ENCODE measurements at regions not wholly inside any gene's neighbourhood (a gene's known extent, or its start where the extent isn't known, plus 50 kb on each side); places are given as distances from the start of the nearest gene placed in this dataset.

GRCh38 chr7:91323626-91324158 lies 59.5 kb downstream of the FZD1 start:
- no peak for DNase-seq

DNA sequence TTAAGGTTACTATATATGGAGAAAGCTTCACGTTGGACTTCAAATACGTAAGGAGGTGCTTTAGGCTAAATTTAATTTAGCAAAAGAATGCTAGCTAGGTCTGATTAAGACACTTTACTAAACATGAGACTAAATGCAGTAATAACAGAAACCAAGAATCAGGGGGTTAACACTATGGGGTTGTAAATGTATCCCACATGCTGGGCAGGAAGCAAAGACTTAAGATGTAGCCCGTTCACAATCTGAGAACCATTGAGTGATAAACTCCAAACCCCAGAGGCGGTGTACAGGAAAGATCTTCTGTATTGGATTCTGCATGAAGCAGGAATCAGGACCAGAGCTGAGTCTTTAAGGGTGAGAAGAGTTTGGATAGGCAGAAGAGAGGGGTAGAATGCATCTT lies 60.4 kb downstream of the FZD1 start:
- DNase-seq: no peak

GRCh38 chr7:91325726-91326125 lies 61.5 kb downstream of the FZD1 start:
- DNase-seq: no peak

DNA sequence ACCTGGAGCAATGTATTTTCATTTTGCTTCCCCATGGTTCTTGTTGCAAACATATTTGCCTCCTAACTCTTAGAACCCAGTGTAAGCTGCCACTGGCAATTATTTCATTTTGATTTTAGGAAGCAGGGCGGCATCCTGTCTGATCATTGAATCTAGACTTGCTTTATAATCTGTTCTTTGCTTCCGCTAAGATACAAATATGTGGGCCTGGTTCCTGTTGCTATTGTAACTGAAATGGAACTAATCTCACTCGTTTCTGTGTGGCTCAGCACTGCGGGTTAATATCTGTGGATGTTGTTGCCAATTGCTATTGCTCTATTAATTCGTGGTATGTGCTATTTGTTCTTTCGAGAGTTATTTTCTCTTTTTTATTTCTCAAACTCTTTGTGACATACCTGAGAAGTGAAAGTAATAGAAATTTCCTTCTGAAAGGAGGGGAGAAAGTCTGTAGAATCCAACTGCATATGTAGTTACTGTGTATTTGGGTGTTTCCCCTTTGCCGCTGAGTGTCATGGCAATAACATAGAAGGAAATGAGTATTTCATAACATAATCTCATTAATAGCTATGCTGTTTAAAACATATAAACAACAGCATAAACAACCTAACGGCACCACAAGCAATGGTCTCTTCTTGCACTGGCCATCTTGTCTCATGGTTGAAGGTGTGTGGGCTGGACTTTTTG lies 62.4 kb downstream of the FZD1 start:
- DNase-seq: no peak

GRCh38 chr7:91327346-91327745 lies 63.1 kb downstream of the FZD1 start:
- DNase-seq: no peak

DNA sequence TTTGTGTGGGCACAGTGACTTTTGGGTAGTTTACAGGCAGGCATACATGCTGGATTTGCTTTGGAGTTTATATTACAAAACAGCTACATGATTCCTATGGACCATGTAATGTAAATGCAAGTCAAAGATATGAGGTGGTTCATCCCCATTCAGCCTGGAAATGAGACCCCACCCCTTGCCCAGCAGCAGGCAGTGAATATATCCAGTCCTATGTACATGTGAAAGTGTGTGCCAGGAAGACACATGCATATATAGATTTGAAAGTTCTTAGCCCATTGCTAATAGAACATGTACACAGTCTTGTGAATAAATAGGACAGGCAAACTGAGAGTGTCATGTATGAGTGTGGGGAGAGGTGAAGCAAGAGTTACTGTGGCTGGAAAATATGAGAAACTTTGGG lies 65.3 kb downstream of the FZD1 start:
- no peak for DNase-seq

GRCh38 chr7:91330191-91330808 lies 66.1 kb downstream of the FZD1 start:
- no peak for DNase-seq

DNA sequence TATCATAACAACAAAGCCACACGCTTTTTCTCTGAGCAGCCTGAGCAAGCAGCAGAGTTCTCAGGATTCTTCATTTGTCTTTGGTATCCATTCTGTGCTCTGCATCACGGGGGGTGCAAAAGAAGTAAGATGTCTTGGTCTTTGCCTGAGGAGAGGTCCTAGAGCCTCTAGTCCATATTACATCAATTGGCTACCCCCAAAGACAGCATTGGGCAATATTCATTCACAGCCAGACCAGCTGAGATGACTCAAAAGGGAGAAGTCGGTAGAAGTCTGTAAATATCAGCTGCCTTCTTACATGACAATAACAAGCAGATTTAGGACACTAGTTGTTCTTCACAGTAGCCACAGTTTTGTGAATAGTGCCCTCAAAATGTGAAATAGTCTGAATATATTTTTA lies 66.6 kb downstream of the FZD1 start:
- DNase-seq: no peak

DNA sequence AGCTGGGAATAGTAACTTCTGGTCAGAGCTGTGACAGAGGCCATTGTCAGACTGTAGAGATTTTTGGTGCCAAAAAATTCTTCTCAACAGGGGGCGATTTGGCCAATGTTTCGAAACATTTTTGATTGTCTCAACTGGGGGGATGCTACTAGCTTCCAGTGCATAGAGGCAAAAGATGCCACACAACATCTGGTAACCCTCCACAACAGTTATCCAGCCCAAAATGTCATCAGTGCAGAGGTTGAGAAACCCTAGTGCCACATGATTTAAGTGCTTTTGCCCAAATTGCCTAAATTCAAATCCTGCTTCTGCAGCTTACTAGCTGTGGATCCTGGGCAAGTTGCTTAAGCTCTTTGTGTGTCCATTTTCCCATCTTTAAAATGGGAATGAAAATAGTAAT lies 71.9 kb downstream of the FZD1 start:
- no peak for DNase-seq

DNA sequence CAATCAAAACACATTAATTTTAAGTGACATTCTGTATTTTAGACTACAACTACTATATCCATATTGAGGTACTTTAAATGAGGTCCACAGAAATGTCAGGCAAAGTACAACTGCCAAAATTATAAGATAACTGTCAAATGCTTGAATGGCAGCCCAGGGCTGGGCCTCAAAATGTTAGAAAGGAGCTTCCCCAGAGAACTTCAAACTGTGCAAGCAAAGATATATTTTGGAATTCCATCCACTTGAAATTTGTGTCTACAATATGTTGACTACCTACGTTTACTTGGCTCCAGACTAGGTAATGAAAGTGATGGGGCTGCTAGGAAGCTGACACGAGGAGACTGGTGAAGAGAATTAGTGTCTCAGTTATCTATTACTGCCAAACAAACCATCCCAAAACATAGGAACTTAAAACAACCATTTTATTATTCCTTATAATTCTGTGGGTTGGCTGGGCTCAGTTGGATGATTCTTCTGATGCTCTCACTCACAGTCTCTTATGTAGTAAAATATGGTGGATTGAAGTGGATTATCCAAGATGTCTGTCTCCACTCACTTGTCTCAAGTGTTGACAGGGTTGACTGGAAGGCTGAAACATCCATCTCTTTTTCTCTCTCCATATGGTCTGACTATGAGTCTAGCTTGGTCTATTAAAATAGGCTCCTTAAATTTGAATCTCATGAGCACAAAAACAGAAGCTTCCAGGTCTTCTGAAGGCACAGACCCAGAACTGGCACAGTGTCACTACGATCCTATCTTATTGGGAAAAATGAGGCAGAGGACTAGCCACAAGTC lies 74.2 kb downstream of the FZD1 start:
- DNase-seq: no peak

GRCh38 chr7:91342346-91342745 lies 78.1 kb downstream of the FZD1 start:
- DNase-seq: no peak

GRCh38 chr7:91343420-91343960 lies 79.3 kb downstream of the FZD1 start:
- no peak for DNase-seq

GRCh38 chr7:91343996-91344629 lies 79.9 kb downstream of the FZD1 start:
- no peak for DNase-seq

DNA sequence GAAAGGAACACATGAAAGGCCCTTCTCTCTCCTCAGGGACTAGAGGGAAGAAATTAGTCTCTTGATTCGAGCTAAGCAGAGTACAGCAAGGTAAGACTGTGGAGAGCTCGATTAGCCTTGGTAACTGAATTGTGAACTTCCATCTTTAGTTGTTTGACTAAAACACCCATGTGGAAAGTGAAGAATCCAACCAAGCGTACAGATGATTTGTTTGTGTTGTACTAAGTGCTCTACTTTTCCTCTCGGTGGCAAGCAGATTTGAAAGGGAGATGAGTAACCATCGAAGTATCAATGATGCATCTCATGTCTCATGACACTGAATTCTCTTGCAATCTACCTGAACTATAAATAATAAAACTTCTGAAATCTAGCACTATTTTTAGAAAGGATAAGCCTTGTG lies 80.7 kb downstream of the FZD1 start:
- DNase-seq: no peak

DNA sequence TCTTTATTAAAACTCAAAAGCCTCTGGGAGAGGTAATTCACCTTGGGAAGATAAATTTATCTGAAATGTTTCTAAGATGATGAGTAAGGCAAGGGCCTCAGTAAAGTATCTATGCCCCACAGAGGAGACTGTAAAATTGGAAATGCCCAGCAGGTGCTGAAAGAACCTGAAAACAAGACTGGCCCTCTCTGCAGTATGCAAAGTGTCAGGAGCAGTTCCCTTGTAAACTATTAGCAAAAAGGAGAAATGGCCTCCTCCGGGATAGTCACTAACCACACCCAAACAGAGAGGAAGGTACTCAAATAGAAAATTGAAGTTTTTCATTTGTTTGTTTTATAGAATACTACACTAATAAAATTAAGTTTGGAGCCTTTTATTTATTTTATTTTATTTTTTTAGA lies 81.2 kb downstream of the FZD1 start:
- no peak for DNase-seq

GRCh38 chr7:91346426-91346825 lies 82.2 kb downstream of the FZD1 start:
- no peak for DNase-seq

DNA sequence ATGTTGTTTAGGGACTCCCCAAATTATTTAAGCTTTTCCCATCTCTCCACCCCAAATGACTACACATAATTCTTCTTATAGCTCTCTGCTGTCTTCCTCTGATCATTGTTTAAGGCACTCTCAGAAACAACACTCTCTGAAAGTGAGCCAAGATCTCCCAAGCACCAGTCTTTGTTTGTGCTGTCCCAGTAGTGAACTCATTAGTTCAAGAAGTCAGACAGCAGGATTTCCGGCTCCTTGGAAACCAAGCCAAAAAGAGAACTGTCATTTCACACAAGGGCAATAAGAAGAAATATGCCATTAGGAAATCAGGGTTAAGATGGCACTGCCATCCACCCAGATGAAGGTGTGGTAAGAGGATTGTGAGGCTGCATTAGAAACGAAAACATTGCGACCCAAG lies 83.1 kb downstream of the FZD1 start:
- no peak for DNase-seq

DNA sequence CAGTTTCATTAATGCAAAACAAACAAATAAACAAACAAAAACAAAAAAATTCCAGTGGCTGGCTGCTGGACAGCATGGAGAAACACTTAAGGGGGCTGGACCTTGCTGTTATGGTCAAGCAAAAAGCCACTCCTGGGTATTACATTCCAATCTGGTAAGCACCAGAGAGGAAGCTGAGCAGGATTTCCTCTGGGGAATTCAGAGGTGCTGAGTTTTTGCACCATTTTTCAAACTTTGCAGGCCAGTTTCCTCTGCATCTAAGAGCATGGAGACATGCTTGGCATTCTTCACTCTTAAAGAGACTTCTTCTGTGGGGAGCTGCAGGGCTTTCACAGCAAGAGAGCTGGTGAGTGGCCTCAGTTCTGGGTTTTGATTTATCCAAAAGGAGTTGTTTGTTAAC lies 84.5 kb downstream of the FZD1 start:
- no peak for DNase-seq

DNA sequence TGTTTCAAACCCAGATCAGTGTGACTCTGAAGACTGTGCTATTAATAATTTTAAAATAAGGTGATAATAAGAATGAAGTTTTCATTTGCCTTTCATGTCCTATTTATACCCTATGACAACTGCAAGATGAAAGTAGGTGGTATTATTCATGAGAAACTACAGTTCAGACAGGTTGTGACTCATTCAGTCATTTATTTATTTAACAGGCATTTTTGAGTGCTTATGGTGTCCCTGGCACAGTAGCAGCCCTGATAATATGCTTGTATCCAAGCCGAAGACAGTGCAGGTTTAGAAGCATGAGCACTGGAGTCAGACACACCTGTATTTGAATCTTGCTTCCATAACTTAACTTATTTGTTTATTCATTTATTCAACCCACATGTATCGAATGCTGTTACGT lies 87.1 kb downstream of the FZD1 start:
- no peak for DNase-seq

GRCh38 chr7:91352091-91352490 lies 87.9 kb downstream of the FZD1 start:
- DNase-seq: no peak

- DNase-seq: no peak
Measured at GRCh38 chr7:91353848-91354247, 89.6 kb downstream of the FZD1 start.

DNA sequence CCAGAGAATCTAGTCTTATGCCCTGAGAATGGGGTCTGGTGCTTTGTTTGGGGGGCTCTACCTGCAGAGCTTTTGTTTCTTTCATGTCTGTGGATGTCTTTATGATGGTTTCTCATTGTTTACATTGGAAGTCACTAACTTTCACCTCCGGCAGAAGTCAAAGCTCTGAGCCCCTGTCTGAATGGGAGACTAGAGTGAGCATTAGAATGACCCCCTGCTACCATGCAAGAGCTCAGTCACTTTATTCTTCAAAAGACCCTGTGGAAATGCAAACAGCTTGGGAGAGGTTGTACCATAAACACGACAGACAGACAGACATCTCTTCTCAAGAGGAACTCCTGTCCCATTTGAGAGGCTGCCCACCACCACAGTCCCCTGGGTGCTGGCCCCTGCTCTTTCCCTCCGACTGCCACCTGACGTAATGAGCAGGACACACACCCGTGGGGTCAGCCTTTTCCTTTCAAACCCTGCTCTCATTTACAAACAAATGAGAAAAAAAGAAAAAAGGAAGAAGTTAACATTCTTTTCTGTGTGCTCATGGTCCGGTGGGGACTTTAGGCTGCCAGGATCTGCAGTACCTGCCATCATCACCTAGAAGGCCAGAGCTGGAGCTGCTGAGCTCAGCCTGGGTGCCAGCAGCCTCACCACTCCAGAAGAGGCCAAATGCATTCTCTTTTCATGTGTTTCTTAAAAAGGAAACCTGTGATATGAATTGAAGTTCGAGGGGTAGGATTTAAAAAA lies 91.6 kb downstream of the FZD1 start:
- no peak for DNase-seq

GRCh38 chr7:91356915-91357314 lies 92.7 kb downstream of the FZD1 start:
- no peak for DNase-seq

All from DMS153 (cell line).